GM13977 (cell line): ENCODE measurements at regions not wholly inside any gene's neighbourhood (a gene's known extent, or its start where the extent isn't known, plus 50 kb on each side); places are given as distances from the start of the nearest gene placed in this dataset.
A peak's percentile ranks its signal among the peaks of the same experiment; 100 is the strongest.

Experiments used
- DNase-seq: peaks from one replicate; pipeline ENCODE4 v3.0.0; 2012; ENCODE audit warnings: low spot score
- CTCF ChIP-seq: IDR thresholded peaks from 2 replicates; pipeline ENCODE4 v1.5.1; 2012; ENCODE audit warnings: mild to moderate bottlenecking, control low read depth; ENCODE audit not compliant: insufficient read depth; ENCODE audit errors: extremely low read depth, missing control alignments
- in situ Hi-C: fragments of 300-500 bp; cut with MboI; formaldehyde crosslinking; loops from one replicate; pipeline ENCODE4 v1.12.0; 2022; ENCODE audit warnings: low sequenced_read_pairs, low pct_unique_long_range_greater_than_20kb, mixed read lengths, inconsistent platforms; ENCODE audit not compliant: unreplicated experiment

DNA sequence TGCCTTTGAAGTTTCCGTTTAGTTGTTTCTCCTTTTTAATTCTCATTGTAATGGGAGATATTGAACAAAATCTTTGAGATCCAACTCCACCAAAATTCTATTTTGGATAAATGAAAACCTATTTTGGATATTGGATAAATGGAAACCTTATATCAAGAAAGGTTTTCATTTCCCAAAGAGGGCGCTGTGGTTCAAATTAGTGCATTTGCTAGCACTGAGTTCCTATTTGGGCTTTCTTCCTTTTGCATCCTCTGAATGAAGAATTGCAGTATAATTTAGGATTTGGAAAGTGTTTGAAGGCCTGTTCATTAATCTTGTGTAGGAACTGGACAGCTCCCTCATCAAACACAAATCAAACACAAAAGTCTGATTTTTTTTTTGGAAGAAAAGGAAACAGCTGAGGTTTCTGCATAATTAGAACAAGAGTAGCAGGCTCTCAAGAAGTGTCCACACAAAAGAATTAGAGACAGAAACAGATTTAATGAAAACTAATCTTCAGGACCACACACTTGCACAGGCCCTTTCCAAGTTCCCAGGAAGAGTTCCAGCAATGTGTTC is 80.8 kb upstream of the KLF14 start:
- no peak for DNase-seq
- TF ChIP-seq CTCF = peak; percentile 37
- in situ Hi-C loops = no loop called here

DNA sequence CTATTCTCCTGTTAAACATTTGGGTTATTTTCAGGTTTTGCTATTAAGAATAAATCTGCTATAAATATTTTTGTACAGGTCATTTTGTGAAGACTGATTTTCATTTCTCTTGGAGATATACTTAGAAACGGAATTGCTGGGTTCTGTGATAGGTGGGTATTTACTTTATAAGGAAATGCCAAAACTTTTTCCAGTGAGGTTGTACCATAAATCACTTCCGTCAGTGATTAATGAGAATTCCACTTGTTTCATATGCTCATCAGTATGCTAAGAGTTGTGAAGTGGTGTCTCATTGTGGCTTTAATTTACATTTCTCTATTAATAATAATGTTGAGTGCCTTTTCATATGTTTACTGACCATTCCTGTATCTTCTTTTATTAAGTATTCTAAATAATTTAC is 84.0 kb upstream of the KLF14 start:
- no peak for TF ChIP-seq CTCF
- in situ Hi-C loops = no loop called here
- DNase-seq = no peak

- in situ Hi-C loops = no loop called here
- DNase-seq = no peak
- no peak for TF ChIP-seq CTCF
These were observed 87.9 kb upstream of the KLF14 start for GRCh38 chr7:130821864-130822263.

- no peak for TF ChIP-seq CTCF
- DNase-seq = no peak
- in situ Hi-C loops = no loop called here
These were observed 88.6 kb upstream of the KLF14 start for GRCh38 chr7:130822642-130823041.

DNA sequence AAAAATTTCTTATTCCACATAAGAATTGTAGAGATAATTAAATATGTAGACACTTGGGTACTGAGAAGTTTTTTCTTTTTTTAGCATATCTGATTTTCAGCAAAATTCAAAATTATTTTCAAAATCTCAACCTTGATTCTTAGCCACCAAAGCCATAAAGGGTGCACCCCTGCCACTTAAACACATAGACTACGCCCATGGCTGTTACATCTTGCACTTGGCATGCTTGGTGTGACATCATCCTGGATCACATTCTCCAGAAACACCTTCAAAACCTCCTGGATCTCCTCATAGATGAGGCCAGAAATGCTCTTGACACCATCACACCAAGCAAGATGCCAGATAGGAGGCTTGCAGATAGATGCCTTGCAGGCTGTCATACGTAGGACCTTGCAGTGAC is 89.1 kb upstream of the KLF14 start:
- no peak for TF ChIP-seq CTCF
- in situ Hi-C loops = no loop called here
- DNase-seq = no peak

GRCh38 chr7:130825819-130826218 is 91.8 kb upstream of the KLF14 start:
- in situ Hi-C loops = loop anchor here (25.0 kb wide), 1 partner anchor 764 kb away; the partner anchor contains the start of genes KLHDC10 and ZC3HC1
- DNase-seq = no peak
- TF ChIP-seq CTCF = no peak
